HG03432 (cell line): ENCODE measurements at regions not wholly inside any gene's neighbourhood (a gene's known extent, or its start where the extent isn't known, plus 50 kb on each side); places are given as distances from the start of the nearest gene placed in this dataset.
"Not testable (repeated sequence)": the region's sequence is repeated elsewhere in the genome, so short reads cannot be mapped to it uniquely, and the experiment has no call there.

Source experiments
- ATAC-seq: cut with Tn5 transposase; IDR thresholded peaks from one replicate; pipeline ENCODE4 v1.9.1; 2021; ENCODE audit warnings: mild to moderate bottlenecking, moderate library complexity; ENCODE audit not compliant: unreplicated experiment

GRCh38 chr14:37838778-37839177, 243.3 kb downstream of the TTC6 start:
- not testable (repeated sequence) for ATAC-seq

- not testable (repeated sequence) for ATAC-seq
Measured at GRCh38 chr14:37841039-37841438, 245.6 kb downstream of the TTC6 start.

- ATAC-seq = no peak
Measured at GRCh38 chr14:37842106-37842505, 246.7 kb downstream of the TTC6 start.

GRCh38 chr14:37843954-37844607, 248.7 kb downstream of the TTC6 start:
- no peak for ATAC-seq

GRCh38 chr14:37844614-37845013, 249.2 kb downstream of the TTC6 start:
- no peak for ATAC-seq

GRCh38 chr14:37848985-37849621, 253.7 kb downstream of the TTC6 start:
- ATAC-seq = no peak

- no peak for ATAC-seq
Measured at GRCh38 chr14:37851054-37851453, 255.6 kb downstream of the TTC6 start.

GRCh38 chr14:37855871-37856270, 260.4 kb downstream of the TTC6 start:
- ATAC-seq = no peak

- no peak for ATAC-seq
Measured at GRCh38 chr14:37857774-37858266, 262.4 kb downstream of the TTC6 start.

- no peak for ATAC-seq
Measured at GRCh38 chr14:37858733-37859132, 263.3 kb downstream of the TTC6 start.

- no peak for ATAC-seq
Measured at GRCh38 chr14:37859177-37859576, 263.7 kb downstream of the TTC6 start.

GRCh38 chr14:37862263-37862662, 266.8 kb downstream of the TTC6 start:
- ATAC-seq = no peak

- no peak for ATAC-seq
Measured at GRCh38 chr14:37864128-37864527, 268.7 kb downstream of the TTC6 start.

GRCh38 chr14:37864861-37865718, 269.7 kb downstream of the TTC6 start:
- no peak for ATAC-seq

GRCh38 chr14:37865719-37866549, 270.5 kb downstream of the TTC6 start:
- ATAC-seq = no peak

- no peak for ATAC-seq
Measured at GRCh38 chr14:37869633-37870032, 274.2 kb downstream of the TTC6 start.

GRCh38 chr14:37870170-37870569, 274.7 kb downstream of the TTC6 start:
- ATAC-seq = no peak

GRCh38 chr14:37870632-37871346, 275.4 kb downstream of the TTC6 start:
- ATAC-seq = no peak

- not testable (repeated sequence) for ATAC-seq
Measured at GRCh38 chr14:37874065-37874428, 278.6 kb downstream of the TTC6 start.

GRCh38 chr14:37874429-37875109, 279.1 kb downstream of the TTC6 start:
- peak; percentile 98 for ATAC-seq
